Endothelial cell (in vitro differentiated cells): ENCODE measurements at regions not wholly inside any gene's neighbourhood (a gene's known extent, or its start where the extent isn't known, plus 50 kb on each side); places are given as distances from the start of the nearest gene placed in this dataset.

ENCODE experiments used
- DNase-seq: peaks from one replicate; pipeline ENCODE4 v3.0.0; 2021; ENCODE audit warnings: low spot score
- H3K27ac Mint-ChIP-seq: one replicate; pipeline ENCODE4 v1.8.0; 2021; ENCODE audit warnings: mixed read lengths, inconsistent platforms; ENCODE audit not compliant: unreplicated experiment
- H3K27me3 Mint-ChIP-seq: one replicate; pipeline ENCODE4 v1.8.0; 2021; ENCODE audit warnings: mild to moderate bottlenecking, moderate library complexity, mixed read lengths, inconsistent platforms; ENCODE audit not compliant: unreplicated experiment
- H3K36me3 Mint-ChIP-seq: one replicate; pipeline ENCODE4 v1.8.0; 2021; ENCODE audit warnings: mild to moderate bottlenecking, low read depth, mixed read lengths, inconsistent platforms; ENCODE audit not compliant: unreplicated experiment
- H3K4me1 Mint-ChIP-seq: one replicate; pipeline ENCODE4 v1.8.0; 2021; ENCODE audit warnings: mild to moderate bottlenecking, mixed read lengths, inconsistent platforms; ENCODE audit not compliant: unreplicated experiment
- H3K4me3 Mint-ChIP-seq: one replicate; pipeline ENCODE4 v1.8.0; 2021; ENCODE audit warnings: mild to moderate bottlenecking, mixed read lengths, inconsistent platforms; ENCODE audit not compliant: unreplicated experiment
- H3K9me3 Mint-ChIP-seq: one replicate; pipeline ENCODE4 v1.8.0; 2021; ENCODE audit warnings: mixed read lengths, inconsistent platforms; ENCODE audit not compliant: unreplicated experiment
- CTCF ChIP-seq: fragments of 200-600 bp; sonication (generic); IDR thresholded peaks from one replicate; pipeline ENCODE4 v1.5.0; 2021; ENCODE audit warnings: antibody characterized with exemption; ENCODE audit not compliant: unreplicated experiment

- Mint-ChIP-seq H3K36me3 (no peaks in the 10 kb centered on the region), H3K27ac (no peak overlapping the region), H3K9me3 (no peaks in the 10 kb centered on the region), H3K27me3 (no peaks in the 10 kb centered on the region), H3K4me1 (no peaks in the 10 kb centered on the region), H3K4me3 (no peak overlapping the region)
- no peak for DNase-seq
- TF ChIP-seq CTCF: no peak
These were observed 121.6 kb downstream of the TXNL1 start for GRCh38 chr18:56516789-56517188.

GRCh38 chr18:56515522-56515921, 122.9 kb downstream of the TXNL1 start:
- Mint-ChIP-seq H3K4me3 (no peak overlapping the region), H3K27ac (no peak overlapping the region), H3K4me1 (no peaks in the 10 kb centered on the region), H3K9me3 (no peaks in the 10 kb centered on the region), H3K27me3 (no peaks in the 10 kb centered on the region), H3K36me3 (no peaks in the 10 kb centered on the region)
- DNase-seq: no peak
- TF ChIP-seq CTCF: no peak

GRCh38 chr18:56511996-56512395, 126.4 kb downstream of the TXNL1 start:
- no peaks in the 10 kb centered on the region for H3K27me3 Mint-ChIP-seq
- H3K4me1 Mint-ChIP-seq: peaks cover 8% of the 10 kb centered on the region
- no peaks in the 10 kb centered on the region for H3K36me3 Mint-ChIP-seq
- TF ChIP-seq CTCF: no peak
- DNase-seq: no peak
- no peaks in the 10 kb centered on the region for H3K9me3 Mint-ChIP-seq
- H3K4me3 Mint-ChIP-seq: no peak overlapping the region
- H3K27ac Mint-ChIP-seq: no peak overlapping the region

- no peaks in the 10 kb centered on the region for H3K27me3 Mint-ChIP-seq
- peaks cover 8% of the 10 kb centered on the region for H3K4me1 Mint-ChIP-seq
- no peak overlapping the region for H3K4me3 Mint-ChIP-seq
These were observed 128.3 kb downstream of the TXNL1 start for GRCh38 chr18:56510108-56510507.

GRCh38 chr18:56509656-56510055, 128.7 kb downstream of the TXNL1 start:
- Mint-ChIP-seq H3K36me3 (no peaks in the 10 kb centered on the region), H3K27ac (no peak overlapping the region), H3K9me3 (no peaks in the 10 kb centered on the region), H3K27me3 (no peaks in the 10 kb centered on the region), H3K4me3 (no peak overlapping the region), H3K4me1 (peaks cover 8% of the 10 kb centered on the region)
- DNase-seq: no peak
- TF ChIP-seq CTCF: no peak

More at GRCh38 chr18:56510108-56510507, 128.3 kb downstream of the TXNL1 start:
- no peak for TF ChIP-seq CTCF
- Mint-ChIP-seq H3K9me3 (no peaks in the 10 kb centered on the region), H3K36me3 (no peaks in the 10 kb centered on the region), H3K27ac (no peak overlapping the region)
- DNase-seq: no peak
